Activated CD4-positive, alpha-beta T cell treated with anti-CD3 and anti-CD28 coated beads, Interleukin-10, Interleukin-2, amounts not matched to agents 100 ng/mL and 50 ng/mL, durations not matched to agents 16 hours and 8 hours (primary cell): ENCODE measurements at regions not wholly inside any gene's neighbourhood (a gene's known extent, or its start where the extent isn't known, plus 50 kb on each side); places are given as distances from the start of the nearest gene placed in this dataset.

Source experiments
- DNase-seq: peaks from one replicate; pipeline ENCODE4 v3.0.0-alpha.2; 2020

DNA sequence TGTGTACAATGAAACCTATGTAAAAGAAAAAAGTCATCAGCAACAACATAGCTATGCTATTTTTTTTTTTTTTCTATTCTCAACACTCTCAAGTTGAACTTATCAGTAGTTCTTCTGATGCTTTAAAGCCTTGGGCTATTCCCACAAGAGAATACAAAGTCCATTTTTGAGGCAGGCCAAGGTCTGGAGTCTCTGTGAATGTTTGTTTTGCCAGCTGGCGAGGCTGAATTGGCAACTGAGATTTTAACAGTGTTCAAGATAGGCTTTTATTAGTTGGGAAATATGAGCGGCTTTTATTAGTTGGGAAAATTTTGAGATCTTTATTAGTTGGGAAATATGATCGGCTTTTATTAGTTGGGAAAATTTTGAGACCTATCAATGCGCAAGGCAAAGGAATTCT, 336.6 kb downstream of the SLITRK2 start:
- DNase-seq: no peak

DNA sequence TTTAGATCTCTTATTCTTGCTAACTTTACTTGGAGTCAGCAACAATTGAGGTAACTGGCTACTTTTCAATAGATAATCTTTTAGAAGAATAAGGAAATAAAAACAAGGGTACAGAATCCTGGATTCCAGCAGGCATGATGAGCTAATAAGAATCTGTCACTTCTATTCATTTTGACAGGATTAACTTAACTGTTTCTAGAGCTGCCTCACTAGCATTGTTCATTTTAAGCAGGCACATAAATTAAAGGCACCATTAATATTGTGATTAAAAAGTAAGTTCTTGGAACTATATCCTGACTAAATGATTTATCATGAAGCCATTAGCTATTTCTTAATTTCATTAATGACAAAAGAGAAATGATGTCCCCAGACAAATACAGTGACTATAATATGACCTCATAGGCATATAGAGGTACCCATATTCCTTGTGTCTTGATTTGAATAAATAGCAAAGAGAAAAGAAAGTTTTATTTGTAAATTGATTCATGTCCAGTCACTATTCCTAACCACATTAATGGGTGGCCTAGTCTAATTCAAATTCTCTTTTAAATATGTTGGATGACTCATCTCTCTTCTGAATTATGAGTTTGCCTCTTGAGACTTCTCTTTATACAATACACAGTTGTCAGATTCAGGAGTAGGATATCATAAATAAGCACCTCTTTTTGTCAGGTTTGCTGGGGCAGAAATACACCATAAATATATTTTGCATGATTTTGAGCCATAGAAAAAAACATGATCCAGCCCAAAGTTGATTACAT, 343.0 kb downstream of the SLITRK2 start:
- no peak for DNase-seq

DNA sequence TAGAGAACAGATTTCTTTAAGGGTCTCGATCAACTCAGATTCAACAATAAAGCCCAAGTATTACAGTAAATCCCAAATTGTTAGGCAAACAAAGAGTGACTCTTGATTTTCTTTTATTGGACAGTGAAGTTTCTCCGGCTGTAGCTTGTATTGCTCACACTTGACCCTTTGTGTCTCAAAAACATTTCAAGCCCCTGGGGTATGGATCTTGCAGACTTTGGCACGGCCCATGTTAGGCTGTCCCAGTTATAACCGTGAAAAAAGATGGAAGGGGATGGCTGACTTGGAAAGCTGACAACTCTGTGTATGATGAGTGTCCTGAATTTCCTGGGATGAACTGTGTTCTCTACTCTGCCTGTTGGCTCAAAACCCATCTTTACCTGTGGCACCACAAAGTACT, 356.1 kb downstream of the SLITRK2 start:
- DNase-seq: no peak

GRCh38 chrX:146181858-146182257, 364.2 kb downstream of the SLITRK2 start:
- no peak for DNase-seq

DNA sequence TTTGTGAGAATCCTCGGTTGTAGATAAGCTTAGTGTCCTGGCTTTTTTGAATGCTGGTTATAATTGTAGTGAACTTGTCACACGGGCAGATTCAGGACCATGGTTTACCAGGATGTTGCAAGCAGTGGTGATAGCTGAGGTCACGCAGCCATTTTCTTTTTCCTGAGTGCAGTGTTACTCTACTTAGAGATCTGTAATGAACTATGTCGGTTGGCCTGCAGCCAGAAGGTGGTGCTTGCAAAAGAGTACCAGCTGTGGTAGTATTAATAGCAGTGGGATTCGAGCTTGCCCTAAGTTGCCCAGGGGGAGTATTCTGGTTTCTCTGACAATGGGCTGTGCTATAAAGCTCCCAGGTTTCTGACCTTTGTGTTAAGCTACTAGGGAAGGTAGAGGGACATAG, 368.9 kb downstream of the SLITRK2 start:
- DNase-seq: no peak

GRCh38 chrX:146189371-146189770, 371.7 kb downstream of the SLITRK2 start:
- no peak for DNase-seq

GRCh38 chrX:146208821-146209220, 391.2 kb downstream of the SLITRK2 start:
- DNase-seq: no peak

GRCh38 chrX:146224442-146224841, 406.8 kb downstream of the SLITRK2 start:
- DNase-seq: peak; percentile 7

DNA sequence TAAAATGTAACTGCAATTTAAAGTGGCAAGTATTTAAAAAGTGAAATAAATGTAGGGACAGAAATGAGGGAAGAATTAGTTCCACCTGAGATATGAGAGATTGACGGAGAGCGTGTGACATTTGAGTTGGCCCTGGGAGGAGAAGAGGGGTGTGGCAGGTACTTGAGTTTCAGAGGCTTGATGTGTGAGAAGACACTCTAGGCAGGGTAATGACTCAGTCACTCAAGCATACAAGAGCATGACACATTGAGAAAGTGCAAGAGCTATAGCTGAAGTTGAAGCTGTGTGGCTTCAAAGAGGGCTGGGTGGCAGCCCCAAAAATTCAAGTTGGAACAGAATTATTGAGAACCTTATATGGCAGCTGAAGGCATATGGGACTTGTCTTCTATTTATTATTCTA, 420.5 kb downstream of the SLITRK2 start:
- DNase-seq: no peak

GRCh38 chrX:146241902-146242301, 424.3 kb downstream of the SLITRK2 start:
- no peak for DNase-seq

GRCh38 chrX:146243041-146243440, 425.4 kb downstream of the SLITRK2 start:
- peak; percentile 8 for DNase-seq

DNA sequence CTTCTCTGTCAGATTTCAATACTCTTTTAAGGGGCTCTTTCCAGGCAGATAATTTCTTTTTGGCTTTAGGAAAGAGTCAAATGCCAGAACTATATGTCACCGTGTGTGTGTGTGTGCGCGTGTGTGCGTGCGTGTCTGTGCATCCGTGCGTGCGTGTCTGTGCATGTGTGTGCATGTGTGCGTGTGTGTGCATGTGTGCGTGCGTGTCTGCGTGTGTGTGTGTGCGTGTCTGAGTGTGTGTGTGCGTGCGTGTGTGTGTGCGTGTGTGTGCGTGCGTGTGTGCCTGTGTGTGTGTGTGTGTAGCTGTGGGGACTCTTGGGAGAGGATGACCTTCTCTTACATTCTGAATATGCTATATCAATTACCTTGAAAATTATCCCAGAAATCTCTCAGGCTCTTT, 441.6 kb downstream of the SLITRK2 start:
- no peak for DNase-seq

DNA sequence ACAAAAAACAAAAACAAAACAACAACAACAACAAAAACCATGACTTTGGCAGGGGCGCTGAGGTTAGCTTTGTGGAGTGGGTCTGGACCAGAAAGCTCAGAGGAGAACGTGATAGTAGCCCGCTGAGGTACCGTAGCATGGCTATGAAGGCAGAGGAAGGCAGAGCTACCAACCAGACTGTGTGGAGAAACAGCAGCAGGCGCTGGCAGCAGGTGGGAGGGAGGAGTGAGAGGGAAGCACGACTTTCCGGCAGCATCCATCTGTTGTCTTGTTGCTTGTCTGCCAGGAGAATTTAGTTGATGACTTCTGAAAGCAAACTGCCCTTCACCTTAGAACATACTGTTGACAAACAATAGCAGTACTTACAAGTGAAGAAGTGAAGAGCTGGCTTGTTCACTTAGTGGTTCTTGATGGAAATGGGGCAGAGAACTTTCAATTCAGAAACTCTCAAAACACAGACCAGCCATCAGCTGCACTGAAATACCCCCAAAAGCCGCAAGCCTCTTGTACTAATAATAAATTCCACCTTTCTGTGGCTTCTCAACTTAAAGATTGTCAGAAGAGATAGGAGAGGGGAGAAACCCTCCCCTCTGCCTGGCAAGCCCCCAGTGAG, 447.2 kb downstream of the SLITRK2 start:
- no peak for DNase-seq

DNA sequence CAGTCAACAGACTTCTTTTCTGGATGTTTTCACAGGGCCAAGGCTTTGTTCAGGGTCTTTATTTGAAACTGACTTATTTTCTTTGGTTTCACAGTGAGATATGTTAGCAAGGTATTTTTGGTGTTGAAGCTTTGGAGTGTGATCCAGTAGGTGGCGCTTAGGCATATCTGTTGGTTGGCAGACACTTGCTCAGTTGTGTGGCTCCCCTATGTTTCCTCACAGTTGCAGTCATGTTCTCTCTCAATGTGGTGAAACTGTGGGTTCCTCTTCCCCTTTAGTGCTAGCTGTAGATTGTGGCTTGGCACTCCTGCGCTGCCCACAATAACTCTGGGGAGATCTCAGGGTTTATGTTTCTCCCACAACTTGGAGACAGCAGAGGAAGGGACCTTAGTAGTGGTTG, 460.8 kb downstream of the SLITRK2 start:
- peak; percentile 27 for DNase-seq
